GM21515 (cell line): ENCODE measurements at regions not wholly inside any gene's neighbourhood (a gene's known extent, or its start where the extent isn't known, plus 50 kb on each side); places are given as distances from the start of the nearest gene placed in this dataset.
A peak's percentile ranks its signal among the peaks of the same experiment; 100 is the strongest.
"Not testable (repeated sequence)": the region's sequence is repeated elsewhere in the genome, so short reads cannot be mapped to it uniquely, and the experiment has no call there.

Experiments
- ATAC-seq: cut with Tn5 transposase; IDR thresholded peaks from one replicate; pipeline ENCODE4 v1.9.1; 2021; ENCODE audit not compliant: unreplicated experiment

DNA sequence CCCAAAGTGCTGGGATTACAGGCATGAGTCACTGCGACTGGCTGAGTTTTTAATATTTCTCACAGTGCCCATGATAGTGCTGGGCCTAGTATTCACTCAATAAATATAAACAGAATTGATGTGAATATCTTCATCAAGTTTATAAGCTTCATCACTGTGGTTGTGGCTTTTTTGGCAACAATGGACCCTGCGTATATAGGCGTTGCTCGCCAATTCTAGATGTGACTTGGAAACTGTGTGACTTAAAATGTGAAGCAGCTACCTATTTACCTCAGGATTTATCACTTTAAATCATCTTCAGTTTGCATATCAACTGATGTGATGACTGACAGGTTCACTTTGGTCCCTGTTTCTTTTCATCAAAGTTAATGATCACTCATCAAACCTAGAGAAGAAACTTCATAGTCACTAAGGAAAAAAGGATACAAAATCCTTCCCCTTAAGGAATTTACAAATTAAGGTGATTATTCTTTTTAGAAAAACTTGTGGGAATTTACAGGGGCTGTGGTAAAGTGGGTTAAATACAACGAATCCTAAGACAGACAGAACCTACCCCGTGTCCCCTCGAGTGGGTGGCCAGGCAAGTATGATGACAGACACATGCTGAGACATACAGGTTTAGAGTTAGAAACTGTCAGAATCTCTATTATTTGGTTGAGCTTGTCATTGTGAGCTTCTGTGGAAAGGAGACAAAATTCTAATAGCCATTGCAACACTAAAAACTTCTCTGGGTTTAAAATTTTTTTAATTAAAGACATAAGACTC lies 101.3 kb downstream of the AKAP11 start:
- no peak for ATAC-seq

DNA sequence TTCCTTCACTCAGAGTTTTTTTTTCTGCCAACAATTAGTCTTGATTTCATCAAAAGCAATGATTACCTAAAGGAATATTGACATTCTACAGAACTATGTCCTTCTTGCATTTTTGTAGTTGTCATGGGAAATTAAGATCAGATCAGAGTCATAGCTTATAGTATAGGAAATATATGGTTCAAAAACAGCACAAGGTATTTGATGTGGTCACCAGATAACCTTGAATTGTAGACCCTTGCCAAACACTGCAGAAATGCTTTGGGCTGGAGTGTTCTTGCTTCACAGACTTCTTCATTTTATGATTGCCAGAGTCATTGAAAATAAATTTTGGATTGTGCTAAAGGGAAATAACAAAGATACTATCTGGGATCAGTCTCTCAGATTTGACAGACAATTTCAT lies 103.7 kb downstream of the AKAP11 start:
- ATAC-seq: no peak

DNA sequence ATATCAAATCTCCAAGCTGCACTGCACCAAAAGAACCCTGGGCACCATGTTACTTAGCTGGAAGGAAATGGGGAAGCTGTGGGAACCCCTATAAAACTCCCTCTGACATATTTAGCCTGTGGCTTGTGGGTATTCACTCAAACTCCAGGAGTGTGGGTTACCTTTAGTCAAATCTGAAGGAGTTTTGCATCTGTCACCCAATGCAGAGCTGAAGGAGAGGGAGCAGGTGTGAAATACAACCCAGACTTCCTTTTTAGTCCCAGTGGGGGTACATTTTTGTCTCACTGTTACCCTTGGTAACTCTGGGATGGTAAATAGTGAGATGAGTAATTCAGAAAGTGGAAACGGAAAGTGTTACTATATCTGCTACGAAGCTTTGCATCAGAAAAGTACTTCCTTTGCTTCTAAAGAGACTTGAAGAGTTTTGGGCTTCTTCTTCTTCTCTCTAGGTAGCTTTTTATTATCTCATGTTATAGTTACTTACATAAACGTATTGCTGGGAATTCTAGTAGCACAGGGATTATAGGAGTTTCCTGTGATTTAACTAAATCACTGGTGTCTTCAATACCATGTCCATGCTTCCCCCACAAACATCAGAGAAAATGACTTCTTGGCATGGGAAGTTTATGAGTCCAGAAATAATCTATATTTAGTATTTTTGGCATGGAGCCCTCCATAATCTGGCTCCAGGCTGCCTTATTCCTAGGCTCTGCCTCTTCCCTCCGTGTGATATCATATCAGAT lies 105.9 kb downstream of the AKAP11 start:
- peak; percentile 78 for ATAC-seq

DNA sequence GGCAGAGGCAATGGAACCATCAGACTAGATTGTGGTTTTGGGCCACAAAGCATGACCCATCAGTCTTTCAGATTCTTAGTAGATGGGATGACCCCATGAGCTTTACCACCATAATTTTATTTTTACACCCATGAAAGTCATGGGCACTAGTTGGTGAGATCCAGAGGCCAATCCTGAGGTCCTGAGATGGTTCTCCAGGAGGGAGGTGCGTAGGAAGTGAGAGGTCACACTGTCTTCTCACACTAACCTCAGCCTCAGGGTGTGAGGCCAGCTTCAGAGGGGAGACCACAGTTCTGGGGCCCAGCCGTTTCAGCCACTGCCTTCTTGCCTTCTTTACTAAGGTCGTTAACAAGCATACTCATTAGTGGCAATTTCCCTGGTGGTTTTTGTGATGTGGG lies 106.4 kb downstream of the AKAP11 start:
- peak; percentile 30 for ATAC-seq

DNA sequence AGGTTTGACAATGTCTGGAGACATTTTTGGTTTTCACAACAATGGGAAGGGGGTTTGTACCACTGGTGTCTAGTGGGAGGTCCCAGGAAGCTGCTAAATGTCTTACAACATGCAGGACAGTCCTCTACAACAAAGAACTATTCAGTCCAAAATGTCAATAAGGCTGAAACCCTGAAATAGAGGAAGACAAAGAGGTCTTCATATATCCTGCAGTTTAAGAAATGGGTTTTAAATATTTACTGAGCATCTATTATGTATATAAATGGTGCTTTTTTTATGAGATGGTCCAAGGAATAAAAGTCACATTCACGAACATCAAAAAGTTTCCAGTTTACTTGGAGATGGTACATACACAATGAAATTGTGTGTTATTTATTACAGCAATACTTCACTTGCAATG lies 107.3 kb downstream of the AKAP11 start:
- no peak for ATAC-seq

DNA sequence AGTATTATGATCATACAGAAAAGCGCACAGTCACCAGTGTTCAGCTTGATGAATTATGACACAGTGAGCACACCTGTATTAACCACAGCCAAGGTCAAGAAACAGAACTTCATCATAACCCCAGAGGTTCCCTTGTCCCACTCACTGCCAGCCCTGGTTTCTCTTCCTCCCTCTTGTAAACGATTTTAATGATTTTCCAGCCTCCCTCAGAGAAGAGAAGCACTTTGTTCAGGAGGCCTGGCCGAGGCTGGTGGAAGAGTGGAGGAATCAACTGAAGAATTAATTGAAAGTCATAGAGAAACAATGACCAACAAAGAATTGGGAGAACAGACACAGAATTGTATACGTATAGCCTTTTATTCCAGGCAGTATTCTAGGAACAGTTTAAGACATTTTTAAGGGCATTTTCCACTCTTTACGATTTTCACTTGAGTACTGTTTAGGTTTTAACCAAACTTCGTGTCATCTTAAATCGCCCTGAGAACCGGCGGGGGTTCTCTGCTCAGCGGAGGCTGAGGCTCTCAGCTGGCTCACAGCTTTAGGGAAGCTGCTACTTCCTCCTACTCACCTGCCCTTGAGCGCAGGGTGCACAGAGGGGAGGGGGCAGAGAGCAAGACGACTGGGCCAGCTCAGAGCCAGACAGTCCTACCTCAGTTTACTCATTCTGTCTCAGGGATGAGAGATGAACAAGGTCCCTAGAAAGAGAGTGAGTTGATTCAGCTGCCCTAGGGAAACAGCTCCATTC lies 108.6 kb downstream of the AKAP11 start:
- ATAC-seq: peak; percentile 46

DNA sequence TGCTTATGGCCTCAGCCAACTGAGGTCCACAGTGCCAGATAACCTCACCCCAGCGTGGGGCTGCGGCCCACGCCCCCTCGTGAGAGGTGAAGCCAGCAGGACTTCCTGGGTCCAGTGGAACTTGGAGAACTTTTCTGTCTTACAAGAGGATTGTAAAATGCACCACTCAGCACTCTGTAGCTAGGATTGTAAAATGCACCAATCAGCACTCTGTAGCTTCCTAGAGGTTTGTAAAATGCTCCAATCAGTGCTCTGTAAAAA lies 109.1 kb downstream of the AKAP11 start:
- no peak for ATAC-seq

DNA sequence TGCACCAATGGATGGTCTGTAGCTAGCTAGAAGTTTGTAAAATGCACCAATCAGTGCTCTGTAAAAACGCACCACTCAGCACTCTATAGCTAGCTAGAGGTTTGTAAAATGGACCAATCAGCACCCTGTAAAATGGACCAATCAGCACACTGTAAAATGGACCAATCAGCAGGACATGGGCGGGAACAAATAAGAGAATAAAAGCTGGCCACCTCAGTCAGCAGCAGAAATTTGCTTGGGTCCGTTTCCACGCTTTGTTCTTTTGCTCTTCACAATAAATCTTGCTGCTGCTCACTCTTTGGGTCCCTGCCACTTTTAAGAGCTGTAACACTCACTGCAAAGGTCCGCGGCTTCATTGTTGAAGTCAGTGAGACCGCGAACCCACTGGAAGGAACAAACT lies 109.5 kb downstream of the AKAP11 start:
- not testable (repeated sequence) for ATAC-seq

DNA sequence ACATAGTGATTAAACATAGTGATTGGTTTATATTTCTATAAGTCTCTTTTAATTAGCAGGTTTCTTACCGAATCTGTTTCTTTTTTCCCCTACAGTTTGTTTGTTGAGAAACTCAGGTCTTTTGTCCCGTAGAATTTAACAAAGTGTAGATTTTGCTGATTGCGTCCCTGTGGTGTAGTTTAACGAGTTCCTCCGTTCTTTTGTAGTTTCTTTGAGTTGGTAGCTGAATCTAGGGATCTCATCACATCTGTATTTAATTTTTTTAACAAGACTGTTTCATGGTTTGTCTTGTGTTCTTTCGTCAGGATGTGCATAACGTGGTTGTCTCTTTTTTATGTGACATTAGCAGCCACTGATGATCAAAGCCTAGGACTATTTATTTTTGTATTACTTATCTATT lies 111.1 kb downstream of the AKAP11 start:
- no peak for ATAC-seq

DNA sequence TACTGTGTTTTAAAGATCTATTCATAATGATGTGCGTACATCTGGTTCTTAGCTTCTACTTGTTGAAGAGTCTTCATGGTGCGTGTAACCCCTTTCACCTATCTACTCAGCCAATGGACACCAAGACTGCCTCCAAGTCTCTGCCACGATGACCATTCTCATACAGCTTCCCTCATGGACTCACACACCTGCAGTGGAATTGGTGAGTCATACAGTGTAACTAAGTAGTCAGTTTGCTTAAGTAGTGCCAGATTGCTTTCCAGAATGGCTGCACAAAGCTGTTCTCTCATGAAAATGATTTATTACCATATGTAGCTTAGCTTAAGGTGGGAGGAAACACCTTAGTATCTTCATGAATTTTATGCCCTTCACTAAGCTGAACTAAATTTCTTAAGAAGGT lies 112.3 kb downstream of the AKAP11 start:
- ATAC-seq: no peak

DNA sequence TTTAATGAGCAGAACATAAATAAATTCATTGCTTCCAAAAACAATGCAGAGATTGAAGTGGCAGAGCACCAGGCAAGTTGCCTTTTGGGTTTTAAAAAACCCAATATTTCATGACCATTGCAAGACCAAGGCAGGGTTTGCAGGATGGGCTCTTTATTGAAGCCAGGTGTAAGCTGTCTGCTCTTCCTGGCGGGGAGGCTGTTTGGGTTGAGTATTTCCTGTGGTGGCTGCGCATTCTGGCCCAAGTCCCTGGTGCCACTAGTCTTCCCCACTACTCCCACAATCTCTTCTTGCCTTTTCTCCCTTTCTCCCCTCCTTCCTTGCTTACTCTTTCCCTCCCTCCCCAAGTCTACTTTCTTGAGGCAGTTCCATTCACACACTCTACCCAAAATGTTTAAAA lies 116.4 kb downstream of the AKAP11 start:
- no peak for ATAC-seq

DNA sequence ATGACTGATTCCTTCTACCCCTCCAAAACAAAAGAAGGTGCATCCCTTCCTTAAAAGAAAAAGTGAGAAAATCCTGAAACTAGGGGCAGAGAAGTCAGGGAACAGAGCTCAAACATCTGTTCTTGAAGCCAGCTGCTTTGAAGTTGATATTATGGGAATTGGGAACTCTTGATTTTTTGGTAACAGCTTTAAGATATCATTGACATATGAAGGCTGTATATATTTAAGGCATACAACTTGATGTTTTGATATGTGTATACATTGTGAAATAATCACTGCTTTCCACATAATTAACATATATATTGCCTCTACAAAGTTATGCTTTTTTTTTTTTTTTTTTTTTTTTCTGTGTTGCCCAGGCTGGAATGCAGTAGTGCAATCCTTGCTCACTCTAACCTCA lies 117.1 kb downstream of the AKAP11 start:
- ATAC-seq: no peak

DNA sequence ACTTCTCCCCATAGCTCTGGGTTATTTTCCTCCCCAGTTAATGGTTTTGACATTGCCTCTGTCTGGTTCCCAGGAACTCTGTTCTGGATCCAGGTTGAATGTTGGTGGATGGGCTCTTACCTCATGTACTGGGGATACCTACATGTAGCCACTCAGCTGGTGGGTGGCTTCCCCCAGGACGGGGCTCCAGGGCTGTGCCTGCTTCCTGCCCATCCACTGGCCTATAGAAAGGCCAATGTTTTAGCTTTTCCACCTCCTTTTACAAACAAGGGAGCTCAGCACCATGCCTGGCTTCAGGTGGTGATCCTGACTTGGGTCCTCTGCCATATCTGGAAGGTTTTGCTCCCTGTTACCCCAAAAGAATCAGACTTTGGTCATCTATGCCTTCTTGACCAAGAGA lies 120.2 kb downstream of the AKAP11 start:
- ATAC-seq: no peak

DNA sequence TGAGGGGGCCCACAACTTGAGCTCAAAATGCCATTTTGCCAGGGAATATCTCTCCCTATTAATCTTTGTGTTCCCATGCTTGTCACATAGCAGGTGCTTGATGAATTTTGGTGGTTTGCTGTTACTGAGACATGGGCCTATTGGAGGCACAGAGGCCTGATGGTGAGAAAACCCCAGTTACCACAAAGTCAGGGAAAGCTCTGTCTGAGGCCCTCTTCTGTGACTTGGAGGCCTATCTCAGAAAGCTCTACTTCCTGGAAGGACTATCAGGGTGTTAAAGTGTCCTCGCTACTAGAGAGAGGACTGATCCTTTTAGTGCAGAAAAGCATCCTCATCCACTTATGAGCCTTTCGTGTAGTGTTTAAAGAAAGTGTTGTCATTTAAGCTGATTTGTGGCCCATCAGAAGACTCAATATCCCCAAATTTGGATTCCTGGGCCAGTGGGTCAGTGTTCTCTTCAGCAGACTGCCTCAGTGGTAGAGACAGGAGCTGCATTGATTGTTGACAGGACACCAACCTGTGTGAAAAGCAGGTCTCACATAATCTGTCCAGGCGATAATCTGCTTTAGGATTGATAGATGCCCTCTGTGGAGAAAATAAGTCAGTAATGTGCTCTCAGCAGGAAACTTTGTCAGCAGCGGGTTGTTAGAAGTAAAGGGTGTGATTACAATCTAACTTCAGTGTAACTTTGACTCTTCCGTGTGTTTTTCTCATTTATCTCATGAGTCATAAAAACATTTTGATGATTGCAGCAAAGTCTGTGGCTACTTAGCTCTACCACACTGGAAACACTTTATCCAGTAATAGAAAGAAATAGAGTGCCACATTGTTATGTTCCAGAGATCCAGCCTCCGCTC lies 121.0 kb downstream of the AKAP11 start:
- ATAC-seq: no peak

DNA sequence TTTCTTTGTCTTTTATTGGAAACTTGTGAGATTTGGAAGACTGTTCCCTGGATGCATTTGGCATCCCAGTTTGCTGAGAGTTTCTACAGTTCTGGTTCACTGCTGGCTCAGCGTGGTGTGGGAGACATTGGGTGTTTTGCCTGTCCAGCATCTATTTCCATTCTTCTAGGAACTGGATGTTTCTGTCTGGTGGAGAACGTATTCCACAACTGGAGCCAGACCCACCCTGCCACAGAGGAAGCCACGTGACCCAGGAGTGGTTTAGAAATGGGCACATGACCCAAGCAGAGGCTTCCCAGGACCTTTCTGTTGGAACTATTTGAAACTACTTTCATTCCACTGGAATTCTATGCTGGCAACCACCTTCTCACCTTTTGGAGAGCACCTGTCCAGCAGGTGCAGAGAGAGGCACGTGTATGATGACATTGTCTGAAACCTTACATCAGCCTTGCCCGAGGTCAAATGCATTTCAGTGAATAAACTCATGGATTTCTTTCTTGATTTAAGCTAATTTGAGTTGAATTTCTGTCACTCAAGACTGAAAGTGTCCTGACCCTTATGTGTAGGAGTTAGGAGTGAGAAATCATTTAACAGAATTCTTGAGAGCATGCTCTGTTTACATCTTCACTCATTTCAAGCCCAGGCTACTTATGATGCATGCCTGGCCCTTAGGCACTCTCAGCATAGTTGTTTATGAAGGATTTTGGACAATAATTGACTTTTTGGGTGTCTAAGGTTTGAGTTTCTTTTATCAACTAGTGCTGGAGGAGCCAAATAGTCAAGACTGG lies 121.8 kb downstream of the AKAP11 start:
- no peak for ATAC-seq

DNA sequence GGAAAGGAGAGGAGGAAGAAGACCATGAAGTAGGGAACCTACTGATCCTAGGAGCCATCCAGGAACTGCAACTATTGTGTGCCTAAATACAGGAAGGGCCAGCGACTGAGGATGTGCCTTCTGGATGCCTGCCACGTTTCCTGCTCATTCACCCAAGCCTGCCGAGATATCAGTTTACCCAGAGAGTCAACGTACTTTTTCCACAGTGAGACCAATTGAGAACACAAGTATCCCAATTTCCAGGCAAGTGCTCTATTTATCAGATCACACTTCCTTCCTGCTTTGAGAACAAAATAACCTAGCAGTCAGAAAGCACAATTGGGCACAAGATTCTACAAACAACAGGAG lies 122.4 kb downstream of the AKAP11 start:
- ATAC-seq: no peak

DNA sequence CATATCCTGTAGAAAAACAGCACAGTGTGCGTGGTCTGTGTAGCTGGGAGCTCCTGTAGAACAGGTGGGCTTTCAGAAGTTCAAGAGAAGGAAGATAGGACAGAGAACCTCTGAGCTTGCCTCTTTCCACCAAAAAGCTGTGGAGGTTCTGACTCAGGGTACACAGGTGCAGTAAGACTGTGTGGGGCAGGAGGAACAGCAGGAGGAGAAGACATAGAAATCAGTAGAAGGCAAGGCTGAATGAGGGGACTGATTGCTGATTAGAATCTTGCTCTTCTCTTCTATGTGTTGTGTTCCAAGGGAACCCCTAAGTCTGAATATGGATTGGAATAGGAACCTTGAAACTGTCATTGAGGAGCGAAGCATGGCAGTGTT lies 122.7 kb downstream of the AKAP11 start:
- no peak for ATAC-seq

DNA sequence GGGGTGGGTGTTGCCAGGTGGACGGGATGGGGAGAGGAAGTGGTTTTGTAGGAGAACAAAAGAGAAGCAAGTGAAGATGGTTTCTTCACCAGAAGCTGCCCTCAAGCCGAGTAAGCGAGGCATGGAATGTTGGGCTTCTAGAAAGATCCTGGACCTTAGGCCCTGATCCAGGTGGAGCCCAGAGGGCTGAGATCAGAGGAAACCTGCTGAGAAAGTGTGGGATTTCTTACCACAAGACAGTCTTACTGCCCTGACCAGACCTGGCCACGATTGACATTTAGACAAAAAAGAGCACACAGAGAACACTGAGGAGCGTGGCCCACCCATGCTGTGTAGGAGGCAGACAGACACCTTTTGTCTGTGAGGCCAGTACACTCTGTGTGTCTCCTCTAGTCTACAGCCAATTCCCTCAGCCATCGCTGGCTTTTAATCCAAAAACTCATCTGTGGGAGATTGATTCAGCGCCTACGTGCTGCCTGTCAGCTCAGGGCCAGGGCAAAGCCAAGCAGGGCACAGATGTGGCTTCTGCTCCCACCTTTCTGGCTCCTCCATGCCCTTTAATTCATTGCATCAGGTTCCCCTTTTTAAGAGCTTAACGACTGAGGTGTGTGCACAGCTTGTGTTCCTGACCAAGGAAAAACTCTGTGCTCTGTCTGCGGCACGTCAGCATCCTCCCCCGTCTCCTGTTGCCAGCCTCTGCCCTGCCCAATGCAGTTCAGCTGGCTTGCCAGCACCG lies 123.3 kb downstream of the AKAP11 start:
- no peak for ATAC-seq

DNA sequence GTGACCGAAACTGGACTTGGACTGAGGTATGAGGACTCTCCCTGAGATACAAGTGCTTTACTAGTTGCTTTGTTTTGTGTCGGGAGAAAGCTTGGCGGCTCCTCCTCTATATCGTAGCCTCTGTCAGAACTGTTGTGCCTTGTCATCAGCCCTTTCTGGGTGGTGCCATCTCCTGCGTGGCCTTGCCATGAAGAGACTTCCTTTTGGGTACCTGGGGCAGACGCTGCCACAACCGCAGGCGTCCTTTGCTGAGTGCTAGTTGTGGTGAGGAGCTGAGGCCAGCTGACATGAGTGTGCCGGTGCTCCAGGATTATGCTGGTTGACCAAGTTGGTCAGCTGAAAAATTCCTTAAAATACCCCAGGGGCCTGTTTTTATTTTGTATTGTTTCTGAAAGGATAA lies 124.5 kb downstream of the AKAP11 start:
- ATAC-seq: no peak
